Muscle of arm (tissue), 1 donor: ENCODE measurements at regions not wholly inside any gene's neighbourhood (a gene's known extent, or its start where the extent isn't known, plus 50 kb on each side); places are given as distances from the start of the nearest gene placed in this dataset.
"Not testable (repeated sequence)": the region's sequence is repeated elsewhere in the genome, so short reads cannot be mapped to it uniquely, and the experiment has no call there.

Experiments
- DNase-seq: peaks from one replicate; pipeline ENCODE4 v3.0.0-alpha.2; 2013

- DNase-seq, result not testable (repeated sequence)
These were observed 248.3 kb downstream of the CDH7 start for GRCh38 chr18:65998971-65999700.

DNA sequence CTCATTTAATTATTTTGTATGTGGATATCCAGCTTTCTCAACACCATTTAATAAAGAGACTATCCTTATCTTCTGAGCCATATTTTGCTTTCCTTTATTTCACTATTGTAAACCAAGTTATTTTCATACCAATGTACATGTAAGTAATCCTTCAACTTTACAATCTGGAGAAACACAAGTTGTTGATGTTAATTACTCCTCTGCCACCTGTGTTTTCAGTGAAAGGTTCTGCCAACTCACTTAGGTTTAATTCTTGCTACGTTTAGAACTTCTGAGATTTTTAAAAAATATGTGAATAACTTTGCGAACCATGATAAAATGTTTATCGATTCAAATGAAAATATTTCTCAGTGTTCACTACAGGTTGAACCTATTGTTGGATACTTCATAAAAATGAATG is 244.4 kb downstream of the CDH7 start:
- DNase-seq, result no peak

GRCh38 chr18:65994302-65994701 is 243.5 kb downstream of the CDH7 start:
- no peak for DNase-seq

DNA sequence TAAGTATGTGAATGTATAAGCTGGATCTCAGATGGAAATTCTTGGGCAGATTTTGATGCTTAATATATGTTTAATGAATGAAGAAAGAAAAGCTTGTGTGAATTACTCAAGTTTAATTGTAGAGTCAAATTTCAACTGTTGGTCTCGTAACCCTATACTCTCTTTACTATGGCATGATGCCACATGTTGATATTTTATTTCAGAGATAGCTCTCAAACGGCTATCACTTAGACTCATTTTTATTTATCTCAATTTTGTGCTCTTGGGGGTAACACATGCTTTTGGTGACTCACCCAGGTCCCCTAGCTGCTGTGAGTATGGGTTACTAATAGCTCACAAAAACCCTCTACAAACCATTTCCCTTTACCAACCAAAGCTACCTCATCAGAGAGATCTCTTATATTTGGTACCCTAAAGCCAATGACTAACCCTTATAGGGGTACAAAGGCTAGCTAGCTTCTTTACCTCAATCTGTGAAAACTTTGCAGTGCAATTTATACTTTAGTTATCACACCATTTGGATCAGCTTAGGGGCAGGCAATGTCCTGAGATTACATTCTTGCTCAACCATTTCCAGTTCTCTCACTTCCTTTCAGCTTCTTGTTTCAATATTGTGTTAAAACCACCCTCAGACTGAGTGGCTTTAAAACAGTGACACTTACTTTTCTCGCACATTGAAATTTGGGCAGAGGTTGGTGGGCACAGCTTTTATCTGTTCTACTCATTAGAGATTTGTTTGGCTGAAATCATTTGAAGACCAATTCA is 240.3 kb downstream of the CDH7 start:
- no peak for DNase-seq

- DNase-seq, result no peak
These were observed 239.4 kb downstream of the CDH7 start for GRCh38 chr18:65990174-65990690.

- no peak for DNase-seq
These were observed 238.2 kb downstream of the CDH7 start for GRCh38 chr18:65988972-65989371.

- no peak for DNase-seq
These were observed 237.6 kb downstream of the CDH7 start for GRCh38 chr18:65988386-65988785.

DNA sequence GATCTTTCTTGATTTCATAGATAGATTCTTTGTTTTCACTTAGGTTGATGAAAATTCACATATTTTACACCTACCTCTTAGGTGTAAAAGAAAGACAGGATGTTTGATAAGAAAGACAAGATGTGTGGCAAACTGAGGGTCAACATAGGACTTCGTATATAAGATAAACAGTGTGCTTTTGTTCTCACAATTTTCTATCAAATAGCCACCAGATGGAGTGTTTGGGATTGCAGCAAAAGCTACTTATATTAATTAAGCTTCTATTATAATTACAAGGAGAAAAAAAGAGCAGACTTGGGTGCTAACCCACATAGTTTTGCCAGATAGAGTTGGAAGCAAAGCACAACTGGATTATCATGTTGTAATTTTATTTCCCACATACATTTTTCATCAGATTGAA is 232.9 kb downstream of the CDH7 start:
- DNase-seq, result no peak

- DNase-seq, result peak; percentile 8
These were observed 224.7 kb downstream of the CDH7 start for GRCh38 chr18:65975536-65975935.

DNA sequence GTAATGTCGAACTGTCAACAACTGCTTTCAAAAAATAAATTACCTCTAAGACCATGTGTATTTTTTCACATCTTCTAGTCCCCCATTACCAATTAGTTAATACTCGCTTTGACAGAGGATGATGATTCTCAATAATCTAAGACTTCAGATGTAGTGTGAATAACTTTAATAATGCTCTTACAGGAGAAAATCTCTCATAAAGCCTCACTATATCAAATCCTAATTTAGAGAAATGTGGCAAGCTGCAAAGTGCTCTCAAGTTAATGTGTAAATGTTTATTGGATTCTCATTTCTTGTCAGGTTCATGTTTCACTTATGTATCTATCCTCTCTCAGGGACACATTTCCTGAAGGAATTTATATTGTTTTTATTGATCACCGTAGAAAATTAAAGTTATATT is 223.9 kb downstream of the CDH7 start:
- DNase-seq, result no peak

- DNase-seq, result no peak
These were observed 217.6 kb downstream of the CDH7 start for GRCh38 chr18:65968239-65969004.

- no peak for DNase-seq
These were observed 204.9 kb downstream of the CDH7 start for GRCh38 chr18:65955747-65956146.

- no peak for DNase-seq
These were observed 203.6 kb downstream of the CDH7 start for GRCh38 chr18:65954372-65954771.

DNA sequence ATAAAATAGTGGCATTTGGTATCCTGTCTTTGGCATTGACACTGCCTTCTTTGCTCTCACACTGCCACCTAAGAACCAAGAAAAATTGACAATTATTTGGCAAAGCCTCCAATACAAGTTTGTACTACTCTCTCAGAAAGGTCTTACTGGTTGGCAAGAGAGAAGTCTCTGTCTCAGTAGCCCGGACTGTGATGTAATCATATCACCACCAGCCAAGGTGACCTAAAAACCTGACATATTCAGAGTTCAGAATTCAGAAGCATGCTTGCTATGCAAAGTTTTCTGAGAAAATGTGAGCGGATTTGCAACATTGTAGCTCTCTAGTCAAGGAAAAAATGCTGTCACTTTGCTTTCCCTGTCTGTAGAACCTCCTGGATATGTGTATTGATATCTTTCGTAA is 196.0 kb downstream of the CDH7 start:
- no peak for DNase-seq

DNA sequence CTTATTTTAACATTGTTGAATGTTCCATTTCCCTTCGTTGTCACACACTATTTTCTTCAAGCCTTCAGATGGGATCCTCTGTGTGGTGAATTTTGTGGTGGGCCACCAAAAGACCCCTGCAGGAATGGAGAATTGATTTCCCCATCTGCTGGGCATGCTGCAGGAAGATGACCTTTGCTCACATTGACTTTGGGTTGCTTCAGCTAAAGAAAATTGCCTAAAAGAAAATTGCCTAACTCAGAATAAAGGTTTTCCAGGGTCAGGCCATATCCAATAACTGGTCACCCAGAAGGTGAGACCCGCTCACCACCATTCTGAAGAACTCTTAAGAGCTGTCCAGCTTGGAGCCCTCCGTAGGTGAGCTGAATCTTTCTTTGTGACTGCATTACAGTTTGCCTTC is 192.5 kb downstream of the CDH7 start:
- no peak for DNase-seq

- DNase-seq, result no peak
These were observed 192.0 kb downstream of the CDH7 start for GRCh38 chr18:65942854-65943253.

DNA sequence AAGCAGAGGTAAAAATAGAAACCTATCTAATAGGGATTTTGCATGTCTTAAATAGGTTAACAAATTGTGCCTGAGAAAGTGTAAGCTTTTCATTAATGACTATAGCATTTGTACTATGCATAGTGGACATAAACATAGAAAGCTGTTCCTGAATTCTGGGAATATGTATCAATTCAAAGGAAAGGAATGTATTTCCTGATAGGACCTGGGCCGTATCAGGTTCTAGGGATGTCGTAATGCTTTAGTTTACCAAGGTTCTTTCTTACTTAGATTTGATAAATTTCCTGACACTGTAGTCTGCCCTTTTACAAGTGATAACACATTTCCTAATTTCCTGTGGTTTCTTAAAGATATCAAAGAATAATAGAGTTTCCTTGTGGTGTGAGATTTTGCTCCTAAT is 191.3 kb downstream of the CDH7 start:
- no peak for DNase-seq

- DNase-seq, result no peak
These were observed 190.7 kb downstream of the CDH7 start for GRCh38 chr18:65941482-65941881.
